ENCODE measurements at regions not wholly inside any gene's neighbourhood (a gene's known extent, or its start where the extent isn't known, plus 50 kb on each side); places are given as distances from the start of the nearest gene placed in this dataset.

GRCh38 chr4:38490753-38491446, 173.1 kb upstream of the KLF3 start (continued):
- 0 out of 2 replicates have a peak, but pooled peaks have one; percentile 38 for TF ChIP-seq ZBTB46 (CRISPR knock-in tag; IDR thresholded peaks at IDR 0.05; ENCODE audit: borderline replicate concordance)
- no peak for TF ChIP-seq MAFF (IDR thresholded peaks at IDR 0.05; ENCODE audit: low read depth, low read length)
- TF ChIP-seq ZNF331 (CRISPR knock-in tag; IDR thresholded peaks at IDR 0.05): peak; percentile 89
- TF ChIP-seq FOXK1 (CRISPR knock-in tag; IDR thresholded peaks at IDR 0.05; ENCODE audit: borderline replicate concordance, low read depth): peak; percentile 53
- TF ChIP-seq ZC3H4 (CRISPR knock-in tag; IDR thresholded peaks at IDR 0.05; ENCODE audit: borderline replicate concordance): no peak
- TF ChIP-seq THYN1 (CRISPR knock-in tag; IDR thresholded peaks at IDR 0.05; ENCODE audit: borderline replicate concordance, low read depth): no peak
- TF ChIP-seq ZKSCAN5 (CRISPR knock-in tag; IDR thresholded peaks at IDR 0.05): no peak
- no peak for TF ChIP-seq ZNF879 (CRISPR knock-in tag; IDR thresholded peaks at IDR 0.05)
- no peak for TF ChIP-seq ZNF484 (CRISPR knock-in tag; IDR thresholded peaks at IDR 0.05; ENCODE audit: borderline replicate concordance, low read depth)
- no peak for TF ChIP-seq CERS6 (CRISPR knock-in tag; IDR thresholded peaks at IDR 0.05)
- no peak for TF ChIP-seq REL (CRISPR knock-in tag; conservative IDR thresholded peaks at IDR 0.05)
- TF ChIP-seq HOXA3 (CRISPR knock-in tag; IDR thresholded peaks at IDR 0.05): peak; percentile 87
- TF ChIP-seq ZNF749 (CRISPR knock-in tag; IDR thresholded peaks at IDR 0.05; ENCODE audit: borderline replicate concordance): 0 out of 2 replicates have a peak, but pooled peaks have one; percentile 32
- peak; percentile 93 for TF ChIP-seq PHF21A (CRISPR knock-in tag; IDR thresholded peaks at IDR 0.05)
- peak; percentile 84 for TF ChIP-seq ZMYM2 (CRISPR knock-in tag; IDR thresholded peaks at IDR 0.05)
- TF ChIP-seq ATF2 (CRISPR knock-in tag; IDR thresholded peaks at IDR 0.05): peak; percentile 82
- TF ChIP-seq NFRKB (IDR thresholded peaks at IDR 0.05): no peak
- TF ChIP-seq ZNF264 (CRISPR knock-in tag; IDR thresholded peaks at IDR 0.05): peak; percentile 71; the same call in 1 of the 2 replicates
- no peak for TF ChIP-seq SNAI1 (CRISPR knock-in tag; IDR thresholded peaks at IDR 0.05; ENCODE audit: borderline replicate concordance)
- TF ChIP-seq EP300 (IDR thresholded peaks at IDR 0.05; ENCODE audit: low read depth in 2 of 2, low read length in 2 of 2): peak; percentile 63 to 97; a peak in 3 of 4 replicates
- TF ChIP-seq EP300 (CRISPR knock-in tag; IDR thresholded peaks at IDR 0.05; ENCODE audit: borderline replicate concordance): peak; percentile 92
- peak; percentile 97 for TF ChIP-seq MED1 (CRISPR knock-in tag; IDR thresholded peaks at IDR 0.05)
- no peak for TF ChIP-seq TOE1 (CRISPR knock-in tag; IDR thresholded peaks at IDR 0.05)
